ENCODE measurements at regions not wholly inside any gene's neighbourhood (a gene's known extent, or its start where the extent isn't known, plus 50 kb on each side); places are given as distances from the start of the nearest gene placed in this dataset.

DNA sequence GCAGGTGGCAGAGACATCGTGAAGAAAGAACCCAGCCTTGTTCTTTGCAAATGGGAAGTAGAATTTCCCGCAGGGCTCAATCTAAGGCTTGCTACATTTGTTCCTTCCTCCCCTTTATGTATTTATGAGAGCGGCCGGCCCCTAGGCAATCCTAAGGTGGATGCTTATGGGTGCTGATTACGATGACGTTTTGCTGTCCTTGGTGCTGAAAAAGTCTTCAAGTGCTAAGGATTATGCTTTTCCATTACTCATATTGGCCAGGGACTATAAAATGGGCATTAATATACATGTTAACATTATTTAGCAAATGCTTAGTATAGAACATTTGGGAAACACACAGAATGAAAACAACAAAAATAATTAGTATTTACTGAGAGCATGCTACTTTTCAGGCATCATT lies 313.3 kb upstream of the XYLT1 start:
- TF ChIP-seq CTCF (IDR thresholded peaks at IDR 0.05; ENCODE audit: low read length) (no peak), EZH2 (optimal IDR thresholded peaks at IDR 0.05; ENCODE audit: low read depth, low read length) (no peak)

Data from MM.1S (cell line).